ENCODE measurements at regions not wholly inside any gene's neighbourhood (a gene's known extent, or its start where the extent isn't known, plus 50 kb on each side); places are given as distances from the start of the nearest gene placed in this dataset.

GRCh38 chr21:39105341-39105765, 77.9 kb downstream of the PSMG1 start:
- TF ChIP-seq EZH2phosphoT487 (IDR thresholded peaks at IDR 0.05; ENCODE audit: insufficient read depth, low read depth) = no peak
- TF ChIP-seq EZH2 (IDR thresholded peaks at IDR 0.05; ENCODE audit: insufficient read depth, poor library complexity, severe bottlenecking) = no peak

All from GM23248 (cell line).